GM12873 (cell line): ENCODE measurements at regions not wholly inside any gene's neighbourhood (a gene's known extent, or its start where the extent isn't known, plus 50 kb on each side); places are given as distances from the start of the nearest gene placed in this dataset.

Source experiments
- CTCF ChIP-seq: IDR thresholded peaks from 2 replicates; pipeline ENCODE4 v1.5.1; 2012; ENCODE audit warnings: low read depth, mild to moderate bottlenecking, moderate library complexity, low read length, control low read depth; ENCODE audit not compliant: insufficient read depth; ENCODE audit errors: missing control alignments

- no peak for TF ChIP-seq CTCF
Measured at GRCh38 chr5:68396722-68397121, 181.2 kb downstream of the PIK3R1 start.

GRCh38 chr5:68398146-68398812 lies 182.7 kb downstream of the PIK3R1 start:
- TF ChIP-seq CTCF = no peak

GRCh38 chr5:68403301-68403700 lies 187.7 kb downstream of the PIK3R1 start:
- TF ChIP-seq CTCF = no peak

GRCh38 chr5:68404246-68404645 lies 188.7 kb downstream of the PIK3R1 start:
- TF ChIP-seq CTCF = no peak

GRCh38 chr5:68405026-68405684 lies 189.6 kb downstream of the PIK3R1 start:
- no peak for TF ChIP-seq CTCF

GRCh38 chr5:68405784-68406743 lies 190.5 kb downstream of the PIK3R1 start:
- TF ChIP-seq CTCF = no peak

- no peak for TF ChIP-seq CTCF
Measured at GRCh38 chr5:68406767-68407241, 191.2 kb downstream of the PIK3R1 start.
